ENCODE measurements at regions not wholly inside any gene's neighbourhood (a gene's known extent, or its start where the extent isn't known, plus 50 kb on each side); places are given as distances from the start of the nearest gene placed in this dataset.

GRCh38 chr13:64471916-64472315 is 2758.2 kb downstream of the PCDH9 start:
- 12 to 25% methylated on average over 2 of the region's 2 CpGs for WGBS, 2 donors
- H3K36me3 ChIP-seq (ENCODE audit: control insufficient read depth in 1 of 2, insufficient read depth in 2 of 2, low read length in 1 of 2), result no peaks in the 10 kb centered on the region
- no peaks in the 10 kb centered on the region for H3K4me1 ChIP-seq (ENCODE audit: control insufficient read depth in 1 of 2, insufficient read depth in 2 of 2, low read length in 2 of 2)
- no peak overlapping the region for H3K27ac ChIP-seq (ENCODE audit: low read depth in 1 of 2, low read length in 2 of 2)
- no peak overlapping the region for H3K4me3 ChIP-seq (ENCODE audit: low read length in 2 of 2)
- ATAC-seq (ENCODE audit: low FRiP score) (no peak), DNase-seq (no peak)
- intact Hi-C loops (cut with DNase I), result no loop called here
- no peaks in the 10 kb centered on the region for H3K27me3 ChIP-seq (ENCODE audit: control insufficient read depth in 1 of 2, insufficient read depth in 2 of 2, low read length in 1 of 2)
- H3K9me3 ChIP-seq (ENCODE audit: control insufficient read depth, low read length), result no peaks in the 10 kb centered on the region

- no peaks in the 10 kb centered on the region for H3K36me3 ChIP-seq (ENCODE audit: control insufficient read depth in 1 of 2, insufficient read depth in 2 of 2, low read length in 1 of 2)
- no peaks in the 10 kb centered on the region for H3K9me3 ChIP-seq (ENCODE audit: control insufficient read depth, low read length)
- intact Hi-C loops (cut with DNase I), result no loop called here
- ATAC-seq (ENCODE audit: low FRiP score) (no peak), DNase-seq (no peak)
- H3K4me3 ChIP-seq (ENCODE audit: low read length in 2 of 2), result no peak overlapping the region
- no peaks in the 10 kb centered on the region for H3K27me3 ChIP-seq (ENCODE audit: control insufficient read depth in 1 of 2, insufficient read depth in 2 of 2, low read length in 1 of 2)
- 68 to 69% methylated on average over 1 of the region's 1 CpG for WGBS, 2 donors
- no peak overlapping the region for H3K27ac ChIP-seq (ENCODE audit: low read depth in 1 of 2, low read length in 2 of 2)
- no peaks in the 10 kb centered on the region for H3K4me1 ChIP-seq (ENCODE audit: control insufficient read depth in 1 of 2, insufficient read depth in 2 of 2, low read length in 2 of 2)
These were observed 2759.4 kb downstream of the PCDH9 start for GRCh38 chr13:64470751-64471150.

- intact Hi-C loops (cut with DNase I), result no loop called here
- no peak for DNase-seq
- ATAC-seq (ENCODE audit: low FRiP score), result no peak
- no peaks in the 10 kb centered on the region for H3K27me3 ChIP-seq (ENCODE audit: control insufficient read depth in 1 of 2, insufficient read depth in 2 of 2, low read length in 1 of 2)
- no peaks in the 10 kb centered on the region for H3K9me3 ChIP-seq (ENCODE audit: control insufficient read depth, low read length)
- 94 to 98% methylated on average over 3 of the region's 3 CpGs for WGBS, 2 donors
- H3K36me3 ChIP-seq (ENCODE audit: control insufficient read depth in 1 of 2, insufficient read depth in 2 of 2, low read length in 1 of 2), result no peaks in the 10 kb centered on the region
- no peaks in the 10 kb centered on the region for H3K4me1 ChIP-seq (ENCODE audit: control insufficient read depth in 1 of 2, insufficient read depth in 2 of 2, low read length in 2 of 2)
- no peak overlapping the region for H3K4me3 ChIP-seq (ENCODE audit: low read length in 2 of 2)
- no peak overlapping the region for H3K27ac ChIP-seq (ENCODE audit: low read depth in 1 of 2, low read length in 2 of 2)
These were observed 2770.4 kb downstream of the PCDH9 start for GRCh38 chr13:64459778-64460177.

- intact Hi-C loops (cut with DNase I), result no loop called here
- no peak overlapping the region for H3K27ac ChIP-seq (ENCODE audit: low read depth in 1 of 2, low read length in 2 of 2)
- DNase-seq (no peak), ATAC-seq (ENCODE audit: low FRiP score) (no peak)
- H3K36me3 ChIP-seq (ENCODE audit: control insufficient read depth in 1 of 2, insufficient read depth in 2 of 2, low read length in 1 of 2), result no peaks in the 10 kb centered on the region
- no peaks in the 10 kb centered on the region for H3K4me1 ChIP-seq (ENCODE audit: control insufficient read depth in 1 of 2, insufficient read depth in 2 of 2, low read length in 2 of 2)
- no peaks in the 10 kb centered on the region for H3K9me3 ChIP-seq (ENCODE audit: control insufficient read depth, low read length)
- H3K27me3 ChIP-seq (ENCODE audit: control insufficient read depth in 1 of 2, insufficient read depth in 2 of 2, low read length in 1 of 2), result no peaks in the 10 kb centered on the region
- H3K4me3 ChIP-seq (ENCODE audit: low read length in 2 of 2), result no peak overlapping the region
These were observed 2772.2 kb downstream of the PCDH9 start for GRCh38 chr13:64457976-64458375.

GRCh38 chr13:64455124-64455523 is 2775.0 kb downstream of the PCDH9 start:
- no peaks in the 10 kb centered on the region for H3K27me3 ChIP-seq (ENCODE audit: control insufficient read depth in 1 of 2, insufficient read depth in 2 of 2, low read length in 1 of 2)
- intact Hi-C loops (cut with DNase I), result no loop called here
- DNase-seq, result no peak
- H3K4me3 ChIP-seq (ENCODE audit: low read length in 2 of 2), result no peak overlapping the region
- WGBS, 2 donors, result 54 to 55% methylated on average over 2 of the region's 2 CpGs
- H3K27ac ChIP-seq (ENCODE audit: low read depth in 1 of 2, low read length in 2 of 2), result no peak overlapping the region
- no peak for ATAC-seq (ENCODE audit: low FRiP score)
- no peaks in the 10 kb centered on the region for H3K4me1 ChIP-seq (ENCODE audit: control insufficient read depth in 1 of 2, insufficient read depth in 2 of 2, low read length in 2 of 2)
- H3K9me3 ChIP-seq (ENCODE audit: control insufficient read depth, low read length), result no peaks in the 10 kb centered on the region
- no peaks in the 10 kb centered on the region for H3K36me3 ChIP-seq (ENCODE audit: control insufficient read depth in 1 of 2, insufficient read depth in 2 of 2, low read length in 1 of 2)

DNA sequence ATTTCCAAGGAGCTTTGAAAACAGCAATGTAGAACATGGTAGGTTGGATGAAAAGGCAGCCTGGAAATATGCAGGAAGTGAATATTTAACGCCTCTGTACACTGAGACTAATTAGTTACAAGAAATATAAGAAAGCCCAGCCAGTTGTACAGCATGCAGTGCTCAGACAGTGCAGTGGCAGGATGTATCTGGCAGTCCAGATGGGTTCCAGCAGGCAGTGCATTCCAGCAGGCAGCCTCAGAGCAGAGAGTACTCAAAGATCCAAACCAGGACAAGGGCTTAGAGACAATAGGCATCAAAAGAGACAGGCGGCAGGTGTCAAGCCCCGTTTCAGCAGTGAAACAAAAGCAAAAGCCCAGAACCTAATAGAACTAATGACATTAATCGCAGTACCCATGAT is 2776.3 kb downstream of the PCDH9 start:
- DNase-seq (no peak), ATAC-seq (ENCODE audit: low FRiP score) (no peak)
- Histone ChIP-seq H3K36me3 (ENCODE audit: control insufficient read depth in 1 of 2, insufficient read depth in 2 of 2, low read length in 1 of 2) (no peaks in the 10 kb centered on the region), H3K4me1 (ENCODE audit: control insufficient read depth in 1 of 2, insufficient read depth in 2 of 2, low read length in 2 of 2) (no peaks in the 10 kb centered on the region), H3K27me3 (ENCODE audit: control insufficient read depth in 1 of 2, insufficient read depth in 2 of 2, low read length in 1 of 2) (no peaks in the 10 kb centered on the region), H3K9me3 (ENCODE audit: control insufficient read depth, low read length) (no peaks in the 10 kb centered on the region), H3K27ac (ENCODE audit: low read depth in 1 of 2, low read length in 2 of 2) (no peak overlapping the region), H3K4me3 (ENCODE audit: low read length in 2 of 2) (no peak overlapping the region)
- WGBS, 2 donors, result 83% methylated on average over 4 of the region's 4 CpGs
- intact Hi-C loops (cut with DNase I), result no loop called here

DNA sequence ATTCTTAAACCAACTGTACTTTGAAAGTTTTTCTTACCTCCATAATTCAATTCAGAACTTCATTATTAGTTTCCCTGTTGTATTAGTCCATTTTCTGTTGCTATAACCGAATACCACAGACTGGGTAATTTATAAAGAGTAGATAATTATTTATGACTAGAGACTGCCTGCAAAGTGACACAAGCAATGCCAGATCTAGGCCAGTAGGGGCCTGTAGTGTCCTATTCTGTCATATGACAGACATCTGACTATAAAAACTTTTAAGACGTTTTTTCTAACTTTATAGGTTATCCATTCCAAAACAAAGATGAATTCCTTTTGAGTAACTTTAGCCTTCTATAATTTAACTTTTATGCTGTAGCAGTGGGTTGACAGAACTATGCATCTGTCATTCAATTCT is 2783.8 kb downstream of the PCDH9 start:
- no peaks in the 10 kb centered on the region for H3K4me1 ChIP-seq (ENCODE audit: control insufficient read depth in 1 of 2, insufficient read depth in 2 of 2, low read length in 2 of 2)
- no peak overlapping the region for H3K4me3 ChIP-seq (ENCODE audit: low read length in 2 of 2)
- ATAC-seq (ENCODE audit: low FRiP score), result no peak
- no peaks in the 10 kb centered on the region for H3K9me3 ChIP-seq (ENCODE audit: control insufficient read depth, low read length)
- intact Hi-C loops (cut with DNase I), result no loop called here
- H3K27me3 ChIP-seq (ENCODE audit: control insufficient read depth in 1 of 2, insufficient read depth in 2 of 2, low read length in 1 of 2), result no peaks in the 10 kb centered on the region
- WGBS, 2 donors, result 33 to 50% methylated on average over 2 of the region's 2 CpGs
- no peak overlapping the region for H3K27ac ChIP-seq (ENCODE audit: low read depth in 1 of 2, low read length in 2 of 2)
- no peak for DNase-seq
- H3K36me3 ChIP-seq (ENCODE audit: control insufficient read depth in 1 of 2, insufficient read depth in 2 of 2, low read length in 1 of 2), result no peaks in the 10 kb centered on the region

DNA sequence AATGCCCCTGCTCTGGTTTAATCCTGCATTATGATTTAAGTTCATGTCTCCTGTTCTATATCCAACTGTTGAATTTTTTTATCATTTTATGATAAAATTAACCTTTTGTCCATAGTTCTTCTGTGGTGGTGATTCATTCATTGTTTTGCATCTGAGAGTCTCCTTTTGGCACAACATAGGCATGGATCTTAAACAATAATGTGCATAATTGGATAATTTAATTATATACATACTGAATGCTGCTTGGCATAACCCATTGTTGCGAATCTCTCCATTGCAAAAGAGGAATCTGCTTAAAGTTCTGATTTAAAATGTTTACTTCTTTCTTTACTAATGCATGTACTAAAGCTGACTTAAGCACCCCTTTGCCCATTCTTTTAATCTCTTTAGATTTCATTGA is 2788.4 kb downstream of the PCDH9 start:
- no peak overlapping the region for H3K27ac ChIP-seq (ENCODE audit: low read depth in 1 of 2, low read length in 2 of 2)
- H3K9me3 ChIP-seq (ENCODE audit: control insufficient read depth, low read length), result no peaks in the 10 kb centered on the region
- H3K27me3 ChIP-seq (ENCODE audit: control insufficient read depth in 1 of 2, insufficient read depth in 2 of 2, low read length in 1 of 2), result no peaks in the 10 kb centered on the region
- DNase-seq (no peak), ATAC-seq (ENCODE audit: low FRiP score) (no peak)
- H3K4me1 ChIP-seq (ENCODE audit: control insufficient read depth in 1 of 2, insufficient read depth in 2 of 2, low read length in 2 of 2), result no peaks in the 10 kb centered on the region
- H3K4me3 ChIP-seq (ENCODE audit: low read length in 2 of 2), result no peak overlapping the region
- H3K36me3 ChIP-seq (ENCODE audit: control insufficient read depth in 1 of 2, insufficient read depth in 2 of 2, low read length in 1 of 2), result no peaks in the 10 kb centered on the region
- intact Hi-C loops (cut with DNase I), result no loop called here
- 96 to 100% methylated on average over 1 of the region's 1 CpG for WGBS, 2 donors

DNA sequence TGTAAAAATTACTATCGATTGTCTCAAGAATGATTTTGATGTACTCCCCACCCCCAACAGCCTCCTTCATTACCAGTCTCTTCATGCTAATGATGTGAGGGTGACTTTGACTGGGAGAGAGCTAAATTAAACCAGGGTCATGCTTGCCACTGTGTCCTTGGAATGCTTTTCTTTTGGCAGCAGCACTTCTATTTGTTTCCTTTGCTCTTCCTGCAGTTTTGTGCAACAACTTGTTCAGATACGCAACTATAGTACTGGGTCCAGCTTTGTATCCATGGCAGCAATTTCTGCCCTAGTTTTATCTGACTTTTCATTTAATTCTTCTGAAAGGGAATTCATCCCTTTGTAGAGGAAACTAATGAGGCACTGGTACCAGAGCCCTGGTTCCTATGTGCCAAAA is 2792.1 kb downstream of the PCDH9 start:
- H3K36me3 ChIP-seq (ENCODE audit: control insufficient read depth in 1 of 2, insufficient read depth in 2 of 2, low read length in 1 of 2), result no peaks in the 10 kb centered on the region
- intact Hi-C loops (cut with DNase I), result no loop called here
- DNase-seq (no peak), ATAC-seq (ENCODE audit: low FRiP score) (no peak)
- no peak overlapping the region for H3K4me3 ChIP-seq (ENCODE audit: low read length in 2 of 2)
- no peaks in the 10 kb centered on the region for H3K4me1 ChIP-seq (ENCODE audit: control insufficient read depth in 1 of 2, insufficient read depth in 2 of 2, low read length in 2 of 2)
- H3K9me3 ChIP-seq (ENCODE audit: control insufficient read depth, low read length), result no peaks in the 10 kb centered on the region
- no peak overlapping the region for H3K27ac ChIP-seq (ENCODE audit: low read depth in 1 of 2, low read length in 2 of 2)
- WGBS, 2 donors, result 69 to 74% methylated on average over 2 of the region's 2 CpGs
- H3K27me3 ChIP-seq (ENCODE audit: control insufficient read depth in 1 of 2, insufficient read depth in 2 of 2, low read length in 1 of 2), result no peaks in the 10 kb centered on the region
